ENCODE measurements at regions not wholly inside any gene's neighbourhood (a gene's known extent, or its start where the extent isn't known, plus 50 kb on each side); places are given as distances from the start of the nearest gene placed in this dataset.

- Histone ChIP-seq H3K79me2 (ENCODE audit: control insufficient read depth in 1 of 2, insufficient read depth in 2 of 2, low read length in 2 of 2) (no peaks in the 10 kb centered on the region), H3K4ac (replicated peaks; ENCODE audit: insufficient read length, low read depth, low read length) (no peak overlapping the region), H3K36me3 (ENCODE audit: control insufficient read depth in 2 of 4, insufficient read depth in 4 of 4, low read length in 3 of 4) (no peaks in the 10 kb centered on the region), H2AK5ac (ENCODE audit: low read depth, low read length) (no peak overlapping the region), H3K9ac (replicated peaks in 1 of 4; ENCODE audit: extremely low read depth in 1 of 4, low read depth in 3 of 4, low read length in 3 of 4) (no peak overlapping the region), H3K79me1 (ENCODE audit: low read depth, low read length) (no peaks in the 10 kb centered on the region), H4K5ac (ENCODE audit: insufficient read length, low read depth, low read length) (no peak overlapping the region), H3K27ac (ENCODE audit: low read depth, low read length) (no peak overlapping the region), H2BK120ac (replicated peaks; ENCODE audit: low read depth, low read length) (no peak overlapping the region), H4K20me1 (replicated peaks in 1 of 2; ENCODE audit: control insufficient read depth in 1 of 2, insufficient read depth in 2 of 2, low read length in 2 of 2) (no peaks in the 10 kb centered on the region), H2BK20ac (ENCODE audit: low read length) (no peak overlapping the region), H2BK5ac (ENCODE audit: low read depth, low read length) (no peak overlapping the region), H3K4me2 (ENCODE audit: insufficient read depth in 1 of 2, low read depth in 2 of 2, low read length in 2 of 2) (no peak overlapping the region), H3K23me2 (ENCODE audit: low read depth, low read length) (no peaks in the 10 kb centered on the region), H3K23ac (ENCODE audit: insufficient read length) (no peak overlapping the region), H3K4me3 (ENCODE audit: extremely low read depth in 1 of 4, insufficient read depth in 2 of 4, low read depth in 3 of 4, low read length in 4 of 4) (no peak overlapping the region), H4K8ac (ENCODE audit: extremely low read depth, insufficient read depth, low read length) (no peak overlapping the region), H3K18ac (ENCODE audit: extremely low read depth, low read length) (no peak overlapping the region), H2BK12ac (ENCODE audit: low read depth, low read length) (no peak overlapping the region), H3K9me3 (ENCODE audit: insufficient read depth in 2 of 2, low read depth in 1 of 2, low read length in 1 of 2) (no peaks in the 10 kb centered on the region), H3K4me1 (replicated peaks in 1 of 4; ENCODE audit: control insufficient read depth in 3 of 4, insufficient read depth in 4 of 4, low read length in 3 of 4) (peaks cover 0 to 15% (median 5%) of the 10 kb centered on the region in 4 experiments; a peak in 3 of 7 replicates), H3K27me3 (replicated peaks in 1 of 4; ENCODE audit: control insufficient read depth in 3 of 4, extremely low read depth in 1 of 4, insufficient read depth in 3 of 4, low read length in 3 of 4) (no peaks in the 10 kb centered on the region), H3K56ac (replicated peaks; ENCODE audit: insufficient read length, low read depth, low read length) (no peak overlapping the region), H4K91ac (replicated peaks; ENCODE audit: insufficient read length, low read length) (no peak overlapping the region), H2BK15ac (ENCODE audit: low read length) (no peak overlapping the region), H3K14ac (ENCODE audit: insufficient read length) (no peak overlapping the region), H2AFZ (ENCODE audit: low read length) (no peak overlapping the region)
- POLR2A ChIA-PET (ENCODE audit: partially characterized antibody), result no interaction called here
- no peak for DNase-seq (ENCODE audit: low read depth in 1 of 2, low spot score in 2 of 2)
- no peak for FAIRE-seq
- WGBS, 2 experiments (ENCODE audit: extremely low coverage in 1 of 2, insufficient coverage in 1 of 2, insufficient read length in 1 of 2, insufficient replicate concordance in 2 of 2, low coverage in 1 of 2, low lambda C conversion rate in 2 of 2, missing lambda C conversion rate in 1 of 2), result 78% methylated on average over 3 of the region's 3 CpGs; no CpG with 5 or more reads in 1 of the 2 experiments
- TF ChIP-seq, protein P1, sequence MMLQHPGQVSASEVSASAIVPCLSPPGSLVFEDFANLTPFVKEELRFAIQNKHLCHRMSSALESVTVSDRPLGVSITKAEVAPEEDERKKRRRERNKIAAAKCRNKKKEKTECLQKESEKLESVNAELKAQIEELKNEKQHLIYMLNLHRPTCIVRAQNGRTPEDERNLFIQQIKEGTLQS (IDR thresholded peaks at IDR 0.05; ENCODE audit: insufficient read depth, low read depth, low read length), result no peak
- TF ChIP-seq MAFK (IDR thresholded peaks at IDR 0.05; ENCODE audit: low read depth, low read length), result no peak
- TF ChIP-seq SRF (IDR thresholded peaks at IDR 0.05; ENCODE audit: low read depth, low read length), result no peak
- TF ChIP-seq HDAC6 (IDR thresholded peaks at IDR 0.05; ENCODE audit: low read depth, low read length), result no peak
- no peak for TF ChIP-seq SAP30 (IDR thresholded peaks at IDR 0.05; ENCODE audit: insufficient read depth, insufficient replicate concordance, low read length)
- no peak for TF ChIP-seq NANOG (IDR thresholded peaks at IDR 0.05; ENCODE audit: insufficient read depth, low read depth, low read length, poor library complexity, severe bottlenecking)
- no peak for TF ChIP-seq RXRA (IDR thresholded peaks at IDR 0.05; ENCODE audit: insufficient read depth, low read depth, low read length)
- TF ChIP-seq E2F6 (IDR thresholded peaks at IDR 0.05), result no peak
- no peak for TF ChIP-seq CEBPB (IDR thresholded peaks at IDR 0.05; ENCODE audit: low read depth, low read length)
- CTCF ChIA-PET (ENCODE audit: partially characterized antibody), result interaction anchor here (0.7 to 2.7 kb wide), 10 partner anchors 9 to 687 kb away, joined by 3 to 14 read pairs (median 4); no protein-coding TSS in a partner anchor
Observed at GRCh38 chr2:15816226-15816625, 124.1 kb upstream of the MYCN start.
